ENCODE measurements at regions not wholly inside any gene's neighbourhood (a gene's known extent, or its start where the extent isn't known, plus 50 kb on each side); places are given as distances from the start of the nearest gene placed in this dataset.
A peak's percentile ranks its signal among the peaks of the same experiment; 100 is the strongest.
"Not testable (repeated sequence)": the region's sequence is repeated elsewhere in the genome, so short reads cannot be mapped to it uniquely, and the experiment has no call there.

- Histone ChIP-seq H3K4me3 (peak overlapping the region in 7 of 10 donors; percentile 4 to 65 (median 59)), H3K36me3 (no peaks in the 10 kb centered on the region), H3K27me3 (peaks cover 9 to 88% (median 77%) of the 10 kb centered on the region in 7 donors), H3K27ac (no peak overlapping the region), H3K9me3 (no peaks in the 10 kb centered on the region), H3K4me1 (peaks cover 0 to 45% (median 22%) of the 10 kb centered on the region in 9 donors)
- DNase-seq (no peak), ATAC-seq (no peak)
- intact Hi-C loops (cut with DNase I): loop anchor here in 5 of 10 donors (5.0 to 10.0 kb wide), 6 partner anchors 323 to 1830 kb away; partner anchors contain the start of gene FOXP2 (in 1 of the 5)
- TF ChIP-seq CTCF (IDR thresholded peaks at IDR 0.05): peak; percentile 12 to 66 (median 50)
- WGBS, 2 donors: 26 to 27% methylated on average over 6 of the region's 6 CpGs
Observed at GRCh38 chr7:114081606-114082425, 163.0 kb upstream of the PPP1R3A start.

GRCh38 chr7:114077158-114077524, 158.3 kb upstream of the PPP1R3A start:
- H3K9me3 ChIP-seq; H3K36me3 ChIP-seq; H3K4me3 ChIP-seq; DNase-seq; H3K27ac ChIP-seq; ATAC-seq; intact Hi-C loops (cut with DNase I); H3K4me1 ChIP-seq: not testable (repeated sequence)
- WGBS, 2 donors: 95 to 96% methylated on average over 16 to 18 of the region's 18 CpGs
- peaks cover 0 to 45% (median 33%) of the 10 kb centered on the region in 7 donors for H3K27me3 ChIP-seq

- H3K4me1 ChIP-seq; ATAC-seq; intact Hi-C loops (cut with DNase I); H3K36me3 ChIP-seq; H3K4me3 ChIP-seq; H3K27ac ChIP-seq; DNase-seq; H3K9me3 ChIP-seq: not testable (repeated sequence)
- WGBS, 2 donors: 93 to 95% methylated on average over 26 to 37 of the region's 38 CpGs
- peaks cover 0 to 39% (median 27%) of the 10 kb centered on the region in 7 donors for H3K27me3 ChIP-seq
Observed at GRCh38 chr7:114076392-114077157, 157.8 kb upstream of the PPP1R3A start.

- intact Hi-C loops (cut with DNase I): no loop called here
- H3K36me3 ChIP-seq: no peaks in the 10 kb centered on the region
- TF ChIP-seq CTCF (IDR thresholded peaks at IDR 0.05): no peak
- no peak overlapping the region for H3K4me3 ChIP-seq
- peaks cover 0 to 7% (median 0%) of the 10 kb centered on the region in 11 donors for H3K9me3 ChIP-seq
- H3K27ac ChIP-seq: no peak overlapping the region
- 55 to 57% methylated on average over 2 of the region's 2 CpGs for WGBS, 2 donors
- ATAC-seq (no peak), DNase-seq (no peak)
- no peaks in the 10 kb centered on the region for H3K4me1 ChIP-seq
- H3K27me3 ChIP-seq: peaks cover 0 to 14% (median 0%) of the 10 kb centered on the region in 7 donors
Observed at GRCh38 chr7:114073701-114074100, 154.9 kb upstream of the PPP1R3A start.

GRCh38 chr7:114070246-114070645, 151.4 kb upstream of the PPP1R3A start:
- Histone ChIP-seq H3K27ac (no peak overlapping the region), H3K4me1 (no peaks in the 10 kb centered on the region), H3K9me3 (peaks cover 0 to 7% (median 0%) of the 10 kb centered on the region in 11 donors), H3K4me3 (no peak overlapping the region), H3K27me3 (peaks cover 0 to 4% (median 0%) of the 10 kb centered on the region in 7 donors), H3K36me3 (no peaks in the 10 kb centered on the region)
- no peak for DNase-seq
- no peak for TF ChIP-seq CTCF (IDR thresholded peaks at IDR 0.05)
- intact Hi-C loops (cut with DNase I): no loop called here
- no peak for ATAC-seq

Data from heart right ventricle (tissue), 16 donors.